C4-2B (cell line): ENCODE measurements at regions not wholly inside any gene's neighbourhood (a gene's known extent, or its start where the extent isn't known, plus 50 kb on each side); places are given as distances from the start of the nearest gene placed in this dataset.

Source experiments
- CTCF ChIP-seq: fragments of 450-650 bp; conservative IDR thresholded peaks from 2 replicates; pipeline ENCODE4 v1.5.1; 2017; ENCODE audit warnings: mild to moderate bottlenecking
- ZFX ChIP-seq: fragments of 450-650 bp; IDR thresholded peaks from 2 replicates; pipeline ENCODE4 v1.6.1; 2017

- TF ChIP-seq CTCF (peak; percentile 8; the same call in 1 of the 2 replicates), ZFX (no peak)
These were observed 141.3 kb upstream of the TMEM106B start for GRCh38 chr7:12069757-12070156.
